Neutrophil (primary cell): ENCODE measurements at regions not wholly inside any gene's neighbourhood (a gene's known extent, or its start where the extent isn't known, plus 50 kb on each side); places are given as distances from the start of the nearest gene placed in this dataset.

Experiments
- H3K27ac ChIP-seq: fragments of 200-600 bp; sonication (generic); 2 replicates; pipeline ENCODE4 v1.5.1; 2016; ENCODE audit warnings: mild to moderate bottlenecking, moderate library complexity
- H3K27me3 ChIP-seq: fragments of 200-600 bp; sonication (generic); 2 replicates; pipeline ENCODE4 v1.6.0; 2016; ENCODE audit warnings: mild to moderate bottlenecking
- H3K36me3 ChIP-seq: fragments of 200-600 bp; sonication (generic); 2 replicates; pipeline ENCODE4 v1.5.1; 2017
- H3K4me1 ChIP-seq, 2 experiments: fragments of 200-600 bp in 1 of 2; sonication (generic) in 1 of 2; 1 replicate in 1 of 2; 2 replicates in 1 of 2; pipeline versions ENCODE4 v1.5.1 to v1.6.1; 2013 to 2016; ENCODE audit warnings: low read depth in 1 of 2, low read length in 1 of 2, mild to moderate bottlenecking in 1 of 2, moderate library complexity in 1 of 2; ENCODE audit not compliant: control insufficient read depth in 1 of 2, insufficient read depth in 1 of 2
- H3K4me3 ChIP-seq, 2 experiments: fragments of 200-600 bp in 1 of 2; sonication (generic) in 1 of 2; 1 replicate in 1 of 2; 2 replicates in 1 of 2; pipeline ENCODE4 v1.5.1; 2013 to 2016; ENCODE audit warnings: low read depth in 1 of 2, low read length in 1 of 2, mild to moderate bottlenecking in 1 of 2, moderate library complexity in 1 of 2
- H3K9me3 ChIP-seq: fragments of 200-600 bp; sonication (generic); 2 replicates; pipeline ENCODE4 v1.5.1; 2016
- CTCF ChIP-seq: fragments of 200-600 bp; sonication (generic); IDR thresholded peaks from 2 replicates; pipeline ENCODE4 v1.5.1; 2016; ENCODE audit warnings: antibody characterized with exemption

- Histone ChIP-seq H3K9me3 (no peaks in the 10 kb centered on the region), H3K36me3 (no peaks in the 10 kb centered on the region), H3K4me3 (no peak overlapping the region), H3K27ac (no peak overlapping the region), H3K27me3 (peaks cover 84% of the 10 kb centered on the region), H3K4me1 (peaks cover 6 to 12% of the 10 kb centered on the region in 2 experiments)
- no peak for TF ChIP-seq CTCF
Measured at GRCh38 chr2:176557821-176558220, 288.6 kb downstream of the MTX2 start.

GRCh38 chr2:176558574-176559140 is 289.4 kb downstream of the MTX2 start:
- no peaks in the 10 kb centered on the region for H3K36me3 ChIP-seq

GRCh38 chr2:176560296-176560695 is 291.1 kb downstream of the MTX2 start:
- Histone ChIP-seq H3K36me3 (no peaks in the 10 kb centered on the region), H3K9me3 (no peaks in the 10 kb centered on the region), H3K27me3 (peaks cover 70% of the 10 kb centered on the region), H3K4me3 (no peak overlapping the region), H3K27ac (no peak overlapping the region), H3K4me1 (peaks cover 0 to 6% of the 10 kb centered on the region in 2 experiments)
- TF ChIP-seq CTCF: no peak

More at GRCh38 chr2:176558574-176559140, 289.4 kb downstream of the MTX2 start:
- Histone ChIP-seq H3K9me3 (no peaks in the 10 kb centered on the region), H3K27me3 (peaks cover 76% of the 10 kb centered on the region), H3K27ac (no peak overlapping the region), H3K4me1 (peaks cover 6 to 12% of the 10 kb centered on the region in 2 experiments), H3K4me3 (no peak overlapping the region)
- TF ChIP-seq CTCF: no peak

- no peak for TF ChIP-seq CTCF
- Histone ChIP-seq H3K27ac (no peak overlapping the region), H3K36me3 (no peaks in the 10 kb centered on the region), H3K4me1 (peaks cover 0 to 6% of the 10 kb centered on the region in 2 experiments), H3K9me3 (no peaks in the 10 kb centered on the region), H3K4me3 (no peak overlapping the region), H3K27me3 (peaks cover 67% of the 10 kb centered on the region)
Measured at GRCh38 chr2:176561706-176562105, 292.5 kb downstream of the MTX2 start.

GRCh38 chr2:176562359-176563078 is 293.3 kb downstream of the MTX2 start:
- H3K27ac ChIP-seq: no peak overlapping the region

More at GRCh38 chr2:176562359-176563078, 293.3 kb downstream of the MTX2 start:
- H3K27me3 ChIP-seq: peaks cover 62% of the 10 kb centered on the region
- H3K4me3 ChIP-seq: no peak overlapping the region
- no peaks in the 10 kb centered on the region for H3K36me3 ChIP-seq
- no peaks in the 10 kb centered on the region for H3K9me3 ChIP-seq
- H3K4me1 ChIP-seq: peaks cover 0 to 6% of the 10 kb centered on the region in 2 experiments
- no peak for TF ChIP-seq CTCF
